HG02571 (cell line): ENCODE measurements at regions not wholly inside any gene's neighbourhood (a gene's known extent, or its start where the extent isn't known, plus 50 kb on each side); places are given as distances from the start of the nearest gene placed in this dataset.
"Not testable (repeated sequence)": the region's sequence is repeated elsewhere in the genome, so short reads cannot be mapped to it uniquely, and the experiment has no call there.

ENCODE experiments used
- ATAC-seq: cut with Tn5 transposase; IDR thresholded peaks from one replicate; pipeline ENCODE4 v1.9.1; 2021; ENCODE audit warnings: mild to moderate bottlenecking, moderate library complexity; ENCODE audit not compliant: unreplicated experiment

GRCh38 chr16:29284159-29284558, 122.4 kb downstream of the NPIPB11 start:
- ATAC-seq = not testable (repeated sequence)

GRCh38 chr16:29278097-29278871, 128.2 kb downstream of the NPIPB11 start:
- not testable (repeated sequence) for ATAC-seq

GRCh38 chr16:29276446-29276845, 130.1 kb downstream of the NPIPB11 start:
- not testable (repeated sequence) for ATAC-seq

GRCh38 chr16:29274055-29275035, 132.2 kb downstream of the NPIPB11 start:
- not testable (repeated sequence) for ATAC-seq

- ATAC-seq = not testable (repeated sequence)
Observed at GRCh38 chr16:29273298-29274054, 133.0 kb downstream of the NPIPB11 start.

GRCh38 chr16:29271721-29272675, 134.5 kb downstream of the NPIPB11 start:
- not testable (repeated sequence) for ATAC-seq

GRCh38 chr16:29270923-29271322, 135.6 kb downstream of the NPIPB11 start:
- ATAC-seq = not testable (repeated sequence)

- ATAC-seq = not testable (repeated sequence)
Observed at GRCh38 chr16:29270033-29270432, 136.5 kb downstream of the NPIPB11 start.

- not testable (repeated sequence) for ATAC-seq
Observed at GRCh38 chr16:29269192-29269811, 137.2 kb downstream of the NPIPB11 start.

GRCh38 chr16:29268785-29269191, 137.7 kb downstream of the NPIPB11 start:
- ATAC-seq = not testable (repeated sequence)

- not testable (repeated sequence) for ATAC-seq
Observed at GRCh38 chr16:29268348-29268747, 138.2 kb downstream of the NPIPB11 start.

GRCh38 chr16:29267891-29268290, 138.6 kb downstream of the NPIPB11 start:
- ATAC-seq = not testable (repeated sequence)

GRCh38 chr16:29267055-29267619, 139.4 kb downstream of the NPIPB11 start:
- not testable (repeated sequence) for ATAC-seq

GRCh38 chr16:29266612-29267011, 139.9 kb downstream of the NPIPB11 start:
- ATAC-seq = not testable (repeated sequence)

GRCh38 chr16:29265255-29265853, 141.2 kb downstream of the NPIPB11 start:
- ATAC-seq = not testable (repeated sequence)

GRCh38 chr16:29264080-29264837, 142.3 kb downstream of the NPIPB11 start:
- not testable (repeated sequence) for ATAC-seq

- ATAC-seq = not testable (repeated sequence)
Observed at GRCh38 chr16:29262725-29263124, 143.8 kb downstream of the NPIPB11 start.
